HCT116 (cell line): ENCODE measurements at regions not wholly inside any gene's neighbourhood (a gene's known extent, or its start where the extent isn't known, plus 50 kb on each side); places are given as distances from the start of the nearest gene placed in this dataset.

Source experiments
- ATAC-seq: fragments of 200-7000 bp; cut with Tn5 transposase; 2 replicates; pipeline ENCODE4 v1.9.1; 2020; ENCODE audit warnings: mild to moderate bottlenecking, moderate library complexity
- BruUV-seq: library from RNA; stranded (reverse); fragments of 400-500 nt; replicated peaks from 2 replicates; lab custom pipeline; 2021; lab: Mats Ljungman, UMichigan
- CTCF ChIA-PET: fragments of 300-600 bp; sonication (Branson Sonifier 250); formaldehyde crosslinking; loops from one replicate; lab custom pipeline; 2021; ENCODE audit warnings: antibody characterized with exemption; lab: Charles Lee
- POLR2A ChIA-PET: fragments of 300-600, 350-600 bp; sonication (Branson Sonifier 250); formaldehyde crosslinking; loops from one replicate; lab custom pipeline; 2021; ENCODE audit warnings: antibody characterized with exemption; lab: Charles Lee
- RAD21 ChIA-PET, 2 experiments: fragments of 300-600 bp; sonication (Branson Sonifier 250); formaldehyde crosslinking; loops; one replicate each; lab custom pipeline; 2023; ENCODE audit warnings: low total read pairs in 2 of 2; ENCODE audit not compliant: uncharacterized antibody in 2 of 2, unreplicated experiment in 2 of 2, low non-redundant PET in 1 of 2; lab: Charles Lee
- DNase-seq: peaks from one replicate; pipeline ENCODE4 v3.0.0-alpha.2; 2010; ENCODE audit warnings: low read depth, low spot score
- H2AFZ ChIP-seq: fragments of 200-600 bp; shearing (Covaris generic), sonication (generic); 2 replicates; pipeline ENCODE4 v1.6.1; 2017; ENCODE audit warnings: low read depth, mixed run types, mixed read lengths, antibody characterized with exemption, low read length; ENCODE audit not compliant: poor library complexity, severe bottlenecking
- H3K27ac ChIP-seq: 2 replicates; pipeline ENCODE4 v1.5.1; 2012; ENCODE audit warnings: low read depth, low read length
- H3K27me3 ChIP-seq: fragments of 200-600 bp; sonication (generic); 2 replicates; pipeline ENCODE4 v1.6.1; 2016; ENCODE audit warnings: mixed run types, low read length, mixed read lengths; ENCODE audit not compliant: insufficient read depth
- H3K36me3 ChIP-seq, 2 experiments: fragments of 200-500 bp in 1 of 2; fragments of 200-600 bp in 1 of 2; sonication (Bioruptor generic) in 1 of 2; sonication (generic) in 1 of 2; 2 replicates each; pipeline versions ENCODE4 v1.5.1 to v1.6.1; 2014 to 2016; ENCODE audit warnings: low read length in 2 of 2, inconsistent platforms in 1 of 2, mixed read lengths in 1 of 2, mixed run types in 1 of 2; ENCODE audit not compliant: insufficient read depth in 2 of 2, control insufficient read depth in 1 of 2
- H3K4me1 ChIP-seq, 2 experiments: fragments of 200-600 bp in 1 of 2; sonication (generic) in 1 of 2; 2 replicates each; pipeline versions ENCODE4 v1.5.1 to v1.6.1; 2012 to 2017; ENCODE audit warnings: low read length in 2 of 2, inconsistent platforms in 1 of 2, mild to moderate bottlenecking in 1 of 2, mixed read lengths in 1 of 2, mixed run types in 1 of 2, moderate library complexity in 1 of 2; ENCODE audit not compliant: insufficient read depth in 2 of 2, control insufficient read depth in 1 of 2
- H3K4me2 ChIP-seq: fragments of 200-600 bp; sonication (generic); 2 replicates; pipeline ENCODE4 v1.6.1; 2017; ENCODE audit warnings: mixed run types, low read length, mixed read lengths
- H3K4me3 ChIP-seq, 2 experiments: fragments of 200-600 bp in 1 of 2; sonication (generic) in 1 of 2; replicated peaks in 1 of 2; 2 replicates each; pipeline ENCODE4 v1.5.1; 2011 to 2016; ENCODE audit warnings: low read length in 2 of 2, control low read depth in 1 of 2, low read depth in 1 of 2, mild to moderate bottlenecking in 1 of 2, mixed read lengths in 1 of 2, mixed run types in 1 of 2
- H3K79me2 ChIP-seq: fragments of 200-600 bp; sonication (generic); 2 replicates; pipeline ENCODE4 v1.6.1; 2017; ENCODE audit warnings: mild to moderate bottlenecking, mixed run types, low read length, moderate library complexity, mixed read lengths; ENCODE audit not compliant: insufficient read depth
- H3K9ac ChIP-seq: fragments of 200-600 bp; sonication (generic); 2 replicates; pipeline ENCODE4 v1.6.1; 2016; ENCODE audit warnings: low read length, mixed read lengths
- H3K9me2 ChIP-seq: fragments of 200-600 bp; sonication (generic), shearing (Covaris generic); 2 replicates; pipeline ENCODE4 v1.6.1; 2017; ENCODE audit warnings: mixed run types, mild to moderate bottlenecking, moderate library complexity; ENCODE audit not compliant: insufficient read depth
- H3K9me3 ChIP-seq, 2 experiments: fragments of 200-500 bp in 1 of 2; fragments of 200-600 bp in 1 of 2; sonication (Bioruptor generic) in 1 of 2; sonication (generic) in 1 of 2; 2 replicates each; pipeline ENCODE4 v1.6.1; 2014 to 2017; ENCODE audit warnings: low read length in 2 of 2, mixed read lengths in 2 of 2, inconsistent platforms in 1 of 2, low read depth in 1 of 2, mild to moderate bottlenecking in 1 of 2, mixed run types in 1 of 2, moderate library complexity in 1 of 2; ENCODE audit not compliant: control insufficient read depth in 1 of 2, insufficient read depth in 1 of 2
- H4K20me1 ChIP-seq: fragments of 200-600 bp; sonication (generic), shearing (Covaris generic); 2 replicates; pipeline ENCODE4 v1.6.1; 2017; ENCODE audit warnings: mixed run types, mild to moderate bottlenecking, moderate library complexity; ENCODE audit not compliant: insufficient read depth
- CEBPB ChIP-seq: IDR thresholded peaks from 2 replicates; pipeline ENCODE4 v1.6.1; 2012; ENCODE audit warnings: low read depth
- EGR1 ChIP-seq: IDR thresholded peaks from 2 replicates; pipeline ENCODE4 v1.6.1; 2012; ENCODE audit warnings: low read depth
- EZH2 ChIP-seq: fragments of 200-600 bp; sonication (generic); IDR thresholded peaks from 2 replicates; pipeline ENCODE4 v1.6.1; 2017; ENCODE audit warnings: antibody characterized with exemption, mixed run types
- EZH2phosphoT487 ChIP-seq: fragments of 200-600 bp; IDR thresholded peaks from 2 replicates; pipeline ENCODE4 v1.6.1; 2018; ENCODE audit warnings: antibody characterized with exemption, borderline replicate concordance
- FOSL1 ChIP-seq: IDR thresholded peaks from 2 replicates; pipeline ENCODE4 v1.6.1; 2012; ENCODE audit warnings: low read depth
- JUND ChIP-seq: IDR thresholded peaks from 2 replicates; pipeline ENCODE4 v1.6.1; 2012
- POLR2A ChIP-seq: IDR thresholded peaks from 2 replicates; pipeline ENCODE4 v1.7.0; 2011; ENCODE audit warnings: borderline replicate concordance; ENCODE audit not compliant: insufficient read depth, insufficient read length; ENCODE audit errors: extremely low read depth
- POLR2AphosphoS5 ChIP-seq: IDR thresholded peaks from 2 replicates; pipeline ENCODE4 v1.6.1; 2011; ENCODE audit warnings: mild to moderate bottlenecking, low read depth, low read length, moderate library complexity
- ZFX ChIP-seq: fragments of 450-650 bp; IDR thresholded peaks from 2 replicates; pipeline ENCODE4 v1.6.1; 2017
- intact Hi-C: fragments of 100-400 bp; cut with micrococcal nuclease; formaldehyde crosslinking; loops from 2 replicates; pipeline ENCODE4 v1.10.0; 2022
- TF ChIP-seq, protein P1 (sequence below): IDR thresholded peaks from 2 replicates; pipeline ENCODE4 v1.6.1; 2011; ENCODE audit warnings: mild to moderate bottlenecking, low read length, moderate library complexity; ENCODE audit not compliant: insufficient replicate concordance; ENCODE audit errors: extremely low read depth
- TF ChIP-seq, protein P2 (sequence below): IDR thresholded peaks from 2 replicates; pipeline ENCODE4 v1.6.1; 2012; ENCODE audit warnings: low read depth

DNA sequence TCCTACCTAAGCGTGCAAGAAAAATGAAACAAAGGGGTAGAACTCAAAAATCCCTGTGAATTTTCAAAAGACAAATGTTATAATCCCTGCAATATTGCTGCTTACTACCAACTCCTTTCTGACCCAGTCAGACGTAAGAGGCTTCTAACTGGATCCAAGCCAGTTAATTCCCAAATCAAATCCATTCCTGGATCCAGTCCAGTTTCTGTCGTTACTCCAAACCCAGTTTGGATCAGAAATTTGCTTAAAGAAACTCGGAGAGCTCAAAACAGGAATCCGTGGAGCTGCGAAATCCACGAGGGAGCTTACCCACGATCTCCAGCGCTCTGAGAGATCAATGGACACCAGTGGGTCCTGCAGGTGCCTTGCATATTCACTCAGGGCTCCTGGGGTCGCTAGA lies 62.8 kb upstream of the IKZF2 start:
- BruUV-seq, result no TSS peak
- no peaks in the 10 kb centered on the region for H3K9me2 ChIP-seq
- ChIA-PET CTCF (no interaction called here), POLR2A (no interaction called here), RAD21 (no interaction called here)
- intact Hi-C loops, result no loop called here
- no peak overlapping the region for H3K4me3 ChIP-seq
- no peaks in the 10 kb centered on the region for H3K4me1 ChIP-seq
- DNase-seq, result no peak
- H4K20me1 ChIP-seq, result no peaks in the 10 kb centered on the region
- no peaks in the 10 kb centered on the region for H3K9me3 ChIP-seq
- no peak overlapping the region for H3K9ac ChIP-seq
- no peak overlapping the region for H3K4me2 ChIP-seq
- H3K36me3 ChIP-seq, result no peaks in the 10 kb centered on the region
- no peak for TF ChIP-seq POLR2AphosphoS5
- no peak for TF ChIP-seq POLR2A
- no peak for TF ChIP-seq EZH2
- TF ChIP-seq CEBPB, result no peak
- no peak for TF ChIP-seq EZH2phosphoT487
- TF ChIP-seq EGR1, result no peak
- no peak for TF ChIP-seq ZFX
- TF ChIP-seq JUND, result no peak
- TF ChIP-seq, protein P1, sequence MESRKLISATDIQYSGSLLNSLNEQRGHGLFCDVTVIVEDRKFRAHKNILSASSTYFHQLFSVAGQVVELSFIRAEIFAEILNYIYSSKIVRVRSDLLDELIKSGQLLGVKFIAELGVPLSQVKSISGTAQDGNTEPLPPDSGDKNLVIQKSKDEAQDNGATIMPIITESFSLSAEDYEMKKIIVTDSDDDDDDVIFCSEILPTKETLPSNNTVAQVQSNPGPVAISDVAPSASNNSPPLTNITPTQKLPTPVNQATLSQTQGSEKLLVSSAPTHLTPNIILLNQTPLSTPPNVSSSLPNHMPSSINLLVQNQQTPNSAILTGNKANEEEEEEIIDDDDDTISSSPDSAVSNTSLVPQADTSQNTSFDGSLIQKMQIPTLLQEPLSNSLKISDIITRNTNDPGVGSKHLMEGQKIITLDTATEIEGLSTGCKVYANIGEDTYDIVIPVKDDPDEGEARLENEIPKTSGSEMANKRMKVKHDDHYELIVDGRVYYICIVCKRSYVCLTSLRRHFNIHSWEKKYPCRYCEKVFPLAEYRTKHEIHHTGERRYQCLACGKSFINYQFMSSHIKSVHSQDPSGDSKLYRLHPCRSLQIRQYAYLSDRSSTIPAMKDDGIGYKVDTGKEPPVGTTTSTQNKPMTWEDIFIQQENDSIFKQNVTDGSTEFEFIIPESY, result no peak
- TF ChIP-seq, protein P2, sequence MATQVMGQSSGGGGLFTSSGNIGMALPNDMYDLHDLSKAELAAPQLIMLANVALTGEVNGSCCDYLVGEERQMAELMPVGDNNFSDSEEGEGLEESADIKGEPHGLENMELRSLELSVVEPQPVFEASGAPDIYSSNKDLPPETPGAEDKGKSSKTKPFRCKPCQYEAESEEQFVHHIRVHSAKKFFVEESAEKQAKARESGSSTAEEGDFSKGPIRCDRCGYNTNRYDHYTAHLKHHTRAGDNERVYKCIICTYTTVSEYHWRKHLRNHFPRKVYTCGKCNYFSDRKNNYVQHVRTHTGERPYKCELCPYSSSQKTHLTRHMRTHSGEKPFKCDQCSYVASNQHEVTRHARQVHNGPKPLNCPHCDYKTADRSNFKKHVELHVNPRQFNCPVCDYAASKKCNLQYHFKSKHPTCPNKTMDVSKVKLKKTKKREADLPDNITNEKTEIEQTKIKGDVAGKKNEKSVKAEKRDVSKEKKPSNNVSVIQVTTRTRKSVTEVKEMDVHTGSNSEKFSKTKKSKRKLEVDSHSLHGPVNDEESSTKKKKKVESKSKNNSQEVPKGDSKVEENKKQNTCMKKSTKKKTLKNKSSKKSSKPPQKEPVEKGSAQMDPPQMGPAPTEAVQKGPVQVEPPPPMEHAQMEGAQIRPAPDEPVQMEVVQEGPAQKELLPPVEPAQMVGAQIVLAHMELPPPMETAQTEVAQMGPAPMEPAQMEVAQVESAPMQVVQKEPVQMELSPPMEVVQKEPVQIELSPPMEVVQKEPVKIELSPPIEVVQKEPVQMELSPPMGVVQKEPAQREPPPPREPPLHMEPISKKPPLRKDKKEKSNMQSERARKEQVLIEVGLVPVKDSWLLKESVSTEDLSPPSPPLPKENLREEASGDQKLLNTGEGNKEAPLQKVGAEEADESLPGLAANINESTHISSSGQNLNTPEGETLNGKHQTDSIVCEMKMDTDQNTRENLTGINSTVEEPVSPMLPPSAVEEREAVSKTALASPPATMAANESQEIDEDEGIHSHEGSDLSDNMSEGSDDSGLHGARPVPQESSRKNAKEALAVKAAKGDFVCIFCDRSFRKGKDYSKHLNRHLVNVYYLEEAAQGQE, result no peak
- no peak for TF ChIP-seq FOSL1
- no peaks in the 10 kb centered on the region for H3K79me2 ChIP-seq
- no peak overlapping the region for H3K27ac ChIP-seq
- H2AFZ ChIP-seq, result no peak overlapping the region
- H3K27me3 ChIP-seq, result no peaks in the 10 kb centered on the region
- no peak for ATAC-seq
